Transverse colon (tissue), 3 donors: ENCODE measurements at regions not wholly inside any gene's neighbourhood (a gene's known extent, or its start where the extent isn't known, plus 50 kb on each side); places are given as distances from the start of the nearest gene placed in this dataset.

Experiments
- CTCF ChIP-seq, 5 experiments: fragments of 200-600 bp in 3 of 5; fragments of 450-650 bp in 2 of 5; sonication (generic) in 3 of 5; IDR thresholded peaks; 1 replicate in 2 of 5; 2 replicates in 3 of 5; pipeline ENCODE4 v1.5.1; 2016 to 2017; ENCODE audit warnings: antibody characterized with exemption in 5 of 5, inconsistent platforms in 3 of 5, mild to moderate bottlenecking in 2 of 5, moderate library complexity in 1 of 5
- POLR2A ChIP-seq: fragments of 450-650 bp; IDR thresholded peaks from one replicate; pipeline ENCODE4 v1.6.1; 2016; ENCODE audit warnings: antibody characterized with exemption, mild to moderate bottlenecking, moderate library complexity

GRCh38 chr16:79994418-79994817, 393.9 kb upstream of the MAF start:
- TF ChIP-seq POLR2A (no peak), CTCF (IDR thresholded peaks at IDR 0.05) (no peak)
